H9 (cell line): ENCODE measurements at regions not wholly inside any gene's neighbourhood (a gene's known extent, or its start where the extent isn't known, plus 50 kb on each side); places are given as distances from the start of the nearest gene placed in this dataset.
A peak's percentile ranks its signal among the peaks of the same experiment; 100 is the strongest.

Source experiments
- DNase-seq: peaks from one replicate; pipeline ENCODE4 v3.0.0-alpha.2; 2017
- H2AFZ ChIP-seq: one replicate; pipeline ENCODE4 v1.6.1; 2013; ENCODE audit warnings: mild to moderate bottlenecking, low read length, control low read depth, moderate library complexity
- H2AK5ac ChIP-seq: 2 replicates; pipeline ENCODE4 v1.6.1; 2013; ENCODE audit warnings: low read length, control low read depth, mixed read lengths; ENCODE audit not compliant: insufficient read length
- H2BK120ac ChIP-seq: one replicate; pipeline ENCODE4 v1.6.1; 2013; ENCODE audit warnings: low read depth, mild to moderate bottlenecking, low read length, control low read depth, inconsistent platforms; ENCODE audit not compliant: poor library complexity, severe bottlenecking
- H2BK12ac ChIP-seq: 2 replicates; pipeline ENCODE4 v1.6.1; 2013; ENCODE audit warnings: low read length, control low read depth, mixed read lengths, low read depth; ENCODE audit not compliant: insufficient read length
- H2BK15ac ChIP-seq: 2 replicates; pipeline ENCODE4 v1.6.1; 2013; ENCODE audit warnings: low read depth, low read length, control low read depth
- H2BK20ac ChIP-seq: one replicate; pipeline ENCODE4 v1.6.1; 2013; ENCODE audit warnings: low read depth, mild to moderate bottlenecking, low read length, control low read depth, inconsistent platforms; ENCODE audit not compliant: poor library complexity, severe bottlenecking
- H2BK5ac ChIP-seq: 2 replicates; pipeline ENCODE4 v1.6.1; 2013; ENCODE audit warnings: low read length, control low read depth, mixed read lengths; ENCODE audit not compliant: insufficient read length
- H3K14ac ChIP-seq: 2 replicates; pipeline ENCODE4 v1.6.1; 2013; ENCODE audit warnings: low read length, control low read depth; ENCODE audit not compliant: insufficient read depth
- H3K18ac ChIP-seq: 2 replicates; pipeline ENCODE4 v1.6.1; 2013; ENCODE audit warnings: low read depth, mild to moderate bottlenecking, mixed read lengths, low read length, control low read depth; ENCODE audit not compliant: insufficient read length
- H3K23ac ChIP-seq: 2 replicates; pipeline ENCODE4 v1.6.1; 2013; ENCODE audit warnings: low read length, control low read depth, mixed read lengths, low read depth; ENCODE audit not compliant: insufficient read length
- H3K23me2 ChIP-seq: 2 replicates; pipeline ENCODE4 v1.6.1; 2013; ENCODE audit warnings: low read depth, mild to moderate bottlenecking, mixed read lengths, low read length, control low read depth; ENCODE audit not compliant: insufficient read length, poor library complexity, severe bottlenecking
- H3K27ac ChIP-seq: 2 replicates; pipeline ENCODE4 v1.5.1; 2013; ENCODE audit warnings: low read length, control low read depth, mixed read lengths, low read depth; ENCODE audit not compliant: insufficient read length
- H3K27me3 ChIP-seq: 2 replicates; pipeline ENCODE4 v1.6.1; 2013; ENCODE audit warnings: low read length, control low read depth, inconsistent platforms; ENCODE audit not compliant: insufficient read depth
- H3K4ac ChIP-seq: 2 replicates; pipeline ENCODE4 v1.6.1; 2013; ENCODE audit warnings: low read depth, mild to moderate bottlenecking, control low read depth, inconsistent platforms, low read length, moderate library complexity
- H3K4me1 ChIP-seq: 2 replicates; pipeline ENCODE4 v1.6.1; 2013; ENCODE audit warnings: low read length, control low read depth, inconsistent platforms; ENCODE audit not compliant: insufficient read depth
- H3K4me2 ChIP-seq: 2 replicates; pipeline ENCODE4 v1.6.1; 2013; ENCODE audit warnings: low read length, control low read depth, mixed read lengths; ENCODE audit not compliant: insufficient read length, insufficient read depth
- H3K56ac ChIP-seq: 2 replicates; pipeline ENCODE4 v1.6.1; 2013; ENCODE audit warnings: low read depth, mild to moderate bottlenecking, mixed read lengths, low read length, control low read depth; ENCODE audit not compliant: insufficient read length
- H3K79me1 ChIP-seq: 2 replicates; pipeline ENCODE4 v1.6.1; 2013; ENCODE audit warnings: low read depth, mild to moderate bottlenecking, moderate library complexity, low read length, control low read depth, inconsistent platforms; ENCODE audit not compliant: insufficient read depth, poor library complexity, severe bottlenecking
- H3K79me2 ChIP-seq: 2 replicates; pipeline ENCODE4 v1.6.1; 2013; ENCODE audit warnings: low read length, control low read depth, inconsistent platforms; ENCODE audit not compliant: insufficient read depth
- H3K9ac ChIP-seq: 2 replicates; pipeline ENCODE4 v1.6.1; 2013; ENCODE audit warnings: low read length, control low read depth, mixed read lengths; ENCODE audit not compliant: insufficient read length; ENCODE audit errors: extremely low read depth
- H3K9me3 ChIP-seq: one replicate; pipeline ENCODE4 v1.6.1; 2013; ENCODE audit warnings: low read depth, low read length, inconsistent platforms; ENCODE audit not compliant: control insufficient read depth
- H3T11ph ChIP-seq: one replicate; pipeline ENCODE4 v1.6.1; 2013; ENCODE audit warnings: mild to moderate bottlenecking, low read length, control low read depth, inconsistent platforms
- H4K20me1 ChIP-seq: one replicate; pipeline ENCODE4 v1.6.1; 2013; ENCODE audit not compliant: control insufficient read depth, insufficient read length, insufficient read depth
- H4K5ac ChIP-seq: 2 replicates; pipeline ENCODE4 v1.6.1; 2013; ENCODE audit warnings: low read depth, mild to moderate bottlenecking, mixed read lengths, low read length, control low read depth; ENCODE audit not compliant: insufficient read length
- H4K8ac ChIP-seq: replicated peaks from 2 replicates; pipeline ENCODE4 v1.6.1; 2013; ENCODE audit warnings: low read length, control low read depth, mixed read lengths, low read depth; ENCODE audit not compliant: insufficient read length
- H4K91ac ChIP-seq: 2 replicates; pipeline ENCODE4 v1.6.1; 2013; ENCODE audit warnings: low read depth, mild to moderate bottlenecking, moderate library complexity, mixed read lengths, low read length, control low read depth; ENCODE audit not compliant: insufficient read length
- H3K27ac Mint-ChIP-seq, 3 experiments: 2 replicates in 2 of 3; 3 replicates in 1 of 3; pipeline ENCODE4 v1.8.0; 2020 to 2021; ENCODE audit warnings: mixed read lengths in 3 of 3, mild to moderate bottlenecking in 1 of 3, moderate library complexity in 1 of 3
- H3K27me3 Mint-ChIP-seq: 2 replicates; pipeline ENCODE4 v1.8.0; 2021; ENCODE audit warnings: low read depth, mild to moderate bottlenecking, moderate library complexity, mixed read lengths
- H3K36me3 Mint-ChIP-seq, 3 experiments: 2 replicates in 2 of 3; 3 replicates in 1 of 3; pipeline ENCODE4 v1.8.0; 2020 to 2021; ENCODE audit warnings: low read depth in 3 of 3, mixed read lengths in 3 of 3; ENCODE audit not compliant: insufficient read depth in 1 of 3
- H3K4me1 Mint-ChIP-seq, 2 experiments: 2 replicates each; pipeline ENCODE4 v1.8.0; 2020; ENCODE audit warnings: mixed read lengths in 2 of 2
- H3K4me3 Mint-ChIP-seq, 2 experiments: 2 replicates in 1 of 2; 3 replicates in 1 of 2; pipeline ENCODE4 v1.8.0; 2020 to 2021; ENCODE audit warnings: mild to moderate bottlenecking in 2 of 2, mixed read lengths in 2 of 2, moderate library complexity in 1 of 2
- H3K9me3 Mint-ChIP-seq, 2 experiments: 2 replicates in 1 of 2; 3 replicates in 1 of 2; pipeline ENCODE4 v1.8.0; 2020; ENCODE audit warnings: mild to moderate bottlenecking in 2 of 2, mixed read lengths in 2 of 2, moderate library complexity in 1 of 2
- WGBS: extraction: QIAGEN DNeasy Blood & Tissue Kit; methylation state at CpG from one replicate; pipeline ENCODE4 v1.1.7; 2013; ENCODE audit warnings: missing lambda C conversion rate, low lambda C conversion rate, mixed read lengths; ENCODE audit not compliant: insufficient read length; ENCODE audit errors: extremely low coverage; 5-methylcytosine and 5-hydroxymethylcytosine counted together
- TF ChIP-seq, protein P1 (sequence below): fragments of 200-600 bp; sonication (generic); conservative IDR thresholded peaks from 3 replicates; pipeline ENCODE4 v1.8.0; 2021; ENCODE audit warnings: antibody characterized with exemption, mild to moderate bottlenecking

DNA sequence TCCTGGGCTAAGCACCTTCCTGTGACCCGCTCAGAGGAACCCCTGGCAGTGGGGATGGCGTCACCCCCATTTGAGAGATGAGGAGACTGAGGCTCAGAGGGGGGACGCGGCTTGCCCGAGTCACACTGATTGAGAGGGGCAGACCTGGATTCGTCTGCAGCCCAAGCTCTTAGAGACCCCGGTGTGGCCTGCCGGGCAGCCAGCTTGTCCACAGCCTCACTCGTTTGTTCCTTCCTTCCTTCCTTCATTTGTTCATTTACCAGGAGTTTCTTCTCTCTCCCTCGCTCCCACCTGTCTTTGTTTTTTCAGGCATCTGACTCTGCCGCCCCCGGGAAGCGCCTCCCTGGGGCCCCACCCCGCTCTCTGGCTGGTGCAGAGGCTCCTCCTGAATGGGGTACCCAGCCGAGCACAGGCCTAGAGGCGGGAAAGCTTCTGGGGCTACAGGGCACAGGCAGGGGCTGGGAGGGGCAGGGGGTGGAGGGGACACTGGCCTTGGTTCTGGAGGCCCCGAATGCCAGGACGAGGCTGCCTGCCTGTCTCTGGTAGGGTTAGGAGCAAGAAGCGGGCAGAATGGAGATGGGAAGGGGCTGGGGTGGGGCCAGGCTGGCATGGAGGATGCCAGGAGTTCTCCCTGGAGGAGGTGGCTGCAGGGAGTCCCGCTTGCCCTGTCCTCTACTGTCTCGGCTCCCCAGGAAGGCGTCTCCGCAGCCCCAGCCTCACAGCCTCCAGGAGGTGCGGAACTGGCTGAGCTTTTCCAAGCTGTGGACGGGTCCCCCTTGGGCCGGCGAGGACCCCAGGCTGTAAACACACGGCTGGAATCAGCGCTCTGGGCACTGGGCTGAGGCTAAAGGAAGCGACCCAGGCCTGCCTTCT, 91.6 kb downstream of the UNCX start:
- Histone ChIP-seq H4K91ac (no peak overlapping the region), H4K5ac (no peak overlapping the region), H3K56ac (no peak overlapping the region), H3K9ac (no peak overlapping the region), H3K27ac (no peak overlapping the region), H3K79me2 (no peaks in the 10 kb centered on the region), H2BK15ac (no peak overlapping the region), H3K14ac (no peak overlapping the region), H3K9me3 (no peaks in the 10 kb centered on the region), H3K4ac (no peak overlapping the region), H3K23me2 (no peaks in the 10 kb centered on the region), H3K4me1 (no peaks in the 10 kb centered on the region), H3K18ac (no peak overlapping the region), H2BK5ac (no peak overlapping the region), H3K4me2 (no peak overlapping the region), H2AK5ac (no peak overlapping the region), H2BK120ac (no peak overlapping the region), H4K8ac (no peak overlapping the region), H3K27me3 (no peaks in the 10 kb centered on the region), H2BK20ac (no peak overlapping the region), H3K23ac (no peak overlapping the region), H2AFZ (no peak overlapping the region), H3K79me1 (no peaks in the 10 kb centered on the region), H3T11ph (no peak overlapping the region), H2BK12ac (no peak overlapping the region), H4K20me1 (no peaks in the 10 kb centered on the region)
- TF ChIP-seq, protein P1, sequence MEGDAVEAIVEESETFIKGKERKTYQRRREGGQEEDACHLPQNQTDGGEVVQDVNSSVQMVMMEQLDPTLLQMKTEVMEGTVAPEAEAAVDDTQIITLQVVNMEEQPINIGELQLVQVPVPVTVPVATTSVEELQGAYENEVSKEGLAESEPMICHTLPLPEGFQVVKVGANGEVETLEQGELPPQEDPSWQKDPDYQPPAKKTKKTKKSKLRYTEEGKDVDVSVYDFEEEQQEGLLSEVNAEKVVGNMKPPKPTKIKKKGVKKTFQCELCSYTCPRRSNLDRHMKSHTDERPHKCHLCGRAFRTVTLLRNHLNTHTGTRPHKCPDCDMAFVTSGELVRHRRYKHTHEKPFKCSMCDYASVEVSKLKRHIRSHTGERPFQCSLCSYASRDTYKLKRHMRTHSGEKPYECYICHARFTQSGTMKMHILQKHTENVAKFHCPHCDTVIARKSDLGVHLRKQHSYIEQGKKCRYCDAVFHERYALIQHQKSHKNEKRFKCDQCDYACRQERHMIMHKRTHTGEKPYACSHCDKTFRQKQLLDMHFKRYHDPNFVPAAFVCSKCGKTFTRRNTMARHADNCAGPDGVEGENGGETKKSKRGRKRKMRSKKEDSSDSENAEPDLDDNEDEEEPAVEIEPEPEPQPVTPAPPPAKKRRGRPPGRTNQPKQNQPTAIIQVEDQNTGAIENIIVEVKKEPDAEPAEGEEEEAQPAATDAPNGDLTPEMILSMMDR, result no peak
- Mint-ChIP-seq H3K9me3 (peaks cover 0 to 4% of the 10 kb centered on the region in 2 experiments; a peak in 4 of 5 replicates), H3K27ac (0 out of 7 replicates have a peak overlapping the region, but pooled peaks of 1 of the 3 experiments have one; percentile 57), H3K36me3 (no peaks in the 10 kb centered on the region), H3K4me3 (no peak overlapping the region), H3K27me3 (peaks cover 2% of the 10 kb centered on the region; the same call in 1 of the 2 replicates), H3K4me1 (peaks cover 0 to 7% of the 10 kb centered on the region in 2 experiments; a peak in 2 of 4 replicates)
- no peak for DNase-seq
- WGBS, result no CpG with 5 or more reads among the region's 30 CpGs
